GM23338 (cell line): ENCODE measurements at regions not wholly inside any gene's neighbourhood (a gene's known extent, or its start where the extent isn't known, plus 50 kb on each side); places are given as distances from the start of the nearest gene placed in this dataset.

Experiments used
- ATAC-seq: fragments of 200-7000 bp; cut with Tn5 transposase; 3 replicates; pipeline ENCODE4 v1.9.1; 2020
- DNase-seq: peaks from one replicate; pipeline ENCODE4 v3.0.0-alpha.2; 2015; ENCODE audit warnings: low spot score
- H2AFZ ChIP-seq: fragments of 200-600 bp; sonication (generic); 2 replicates; pipeline ENCODE4 v1.8.0; 2016; ENCODE audit warnings: antibody characterized with exemption, mild to moderate bottlenecking, moderate library complexity
- H3F3A ChIP-seq: fragments of 200-600 bp; sonication (generic); replicated peaks from 2 replicates; pipeline ENCODE4 v1.8.0; 2017; ENCODE audit warnings: antibody characterized with exemption, mixed run types, low read depth
- H3K27ac ChIP-seq: fragments of 200-600 bp; sonication (generic); 2 replicates; pipeline ENCODE4 v1.6.1; 2016; ENCODE audit warnings: low read depth
- H3K27me3 ChIP-seq: fragments of 200-600 bp; sonication (generic); 2 replicates; pipeline ENCODE4 v1.8.0; 2016; ENCODE audit warnings: mild to moderate bottlenecking, mixed run types, moderate library complexity; ENCODE audit not compliant: insufficient read depth
- H3K36me3 ChIP-seq: fragments of 200-600 bp; sonication (generic); 2 replicates; pipeline ENCODE4 v1.8.0; 2016; ENCODE audit warnings: mild to moderate bottlenecking; ENCODE audit not compliant: insufficient read depth
- H3K4me1 ChIP-seq: fragments of 200-600 bp; sonication (generic); 2 replicates; pipeline ENCODE4 v1.8.0; 2016; ENCODE audit warnings: mild to moderate bottlenecking, moderate library complexity; ENCODE audit not compliant: insufficient read depth
- H3K4me2 ChIP-seq: fragments of 200-600 bp; sonication (generic); 2 replicates; pipeline ENCODE4 v1.7.1; 2017; ENCODE audit warnings: mixed run types
- H3K4me3 ChIP-seq: fragments of 200-600 bp; sonication (generic); 2 replicates; pipeline ENCODE4 v1.6.1; 2016; ENCODE audit warnings: mixed run types
- H3K79me2 ChIP-seq: fragments of 200-600 bp; sonication (generic); replicated peaks from 2 replicates; pipeline ENCODE4 v1.8.0; 2017; ENCODE audit warnings: mild to moderate bottlenecking; ENCODE audit not compliant: insufficient read depth
- H3K9me2 ChIP-seq: fragments of 200-600 bp; sonication (generic); 2 replicates; pipeline ENCODE4 v1.8.0; 2017; ENCODE audit not compliant: insufficient read depth
- H4K20me1 ChIP-seq: fragments of 200-600 bp; sonication (generic); replicated peaks from 2 replicates; pipeline ENCODE4 v1.8.0; 2017; ENCODE audit warnings: mild to moderate bottlenecking; ENCODE audit not compliant: insufficient read depth
- H3K27ac Mint-ChIP-seq: 2 replicates; pipeline ENCODE4 v1.8.0; 2020; ENCODE audit warnings: inconsistent platforms, mild to moderate bottlenecking, moderate library complexity, mixed read lengths
- H3K27me3 Mint-ChIP-seq: 3 replicates; pipeline ENCODE4 v1.8.0; 2022; ENCODE audit warnings: low read depth, mild to moderate bottlenecking, moderate library complexity, mixed read lengths, inconsistent platforms; ENCODE audit not compliant: insufficient read depth, poor library complexity
- H3K36me3 Mint-ChIP-seq: 3 replicates; pipeline ENCODE4 v1.8.0; 2021; ENCODE audit warnings: low read depth, mild to moderate bottlenecking, inconsistent platforms, moderate library complexity, mixed read lengths
- H3K4me1 Mint-ChIP-seq: 3 replicates; pipeline ENCODE4 v1.8.0; 2020; ENCODE audit warnings: mild to moderate bottlenecking, inconsistent platforms, mixed read lengths
- H3K4me3 Mint-ChIP-seq: 3 replicates; pipeline ENCODE4 v1.8.0; 2021; ENCODE audit warnings: moderate library complexity, mild to moderate bottlenecking, inconsistent platforms, mixed read lengths
- H3K9me3 Mint-ChIP-seq: 3 replicates; pipeline ENCODE4 v1.8.0; 2020; ENCODE audit warnings: moderate library complexity, mild to moderate bottlenecking, inconsistent platforms, mixed read lengths
- CREB1 ChIP-seq: fragments of 250-450 bp; sonication (Bioruptor Pico); IDR thresholded peaks from 2 replicates; pipeline ENCODE4 v1.5.0; 2020; ENCODE audit warnings: low read depth, mild to moderate bottlenecking, moderate library complexity
- EZH2 ChIP-seq: fragments of 200-600 bp; sonication (generic); IDR thresholded peaks from one replicate; pipeline ENCODE4 v1.8.0; 2017; ENCODE audit warnings: antibody characterized with exemption, mild to moderate bottlenecking, low read depth; ENCODE audit not compliant: unreplicated experiment
- EZH2phosphoT487 ChIP-seq: fragments of 200-600 bp; sonication (generic); IDR thresholded peaks from one replicate; pipeline ENCODE4 v1.8.1; 2018; ENCODE audit warnings: antibody characterized with exemption; ENCODE audit not compliant: unreplicated experiment
- JUNB ChIP-seq: IDR thresholded peaks from one replicate; pipeline ENCODE4 v1.6.1; 2016; ENCODE audit warnings: antibody characterized with exemption; ENCODE audit not compliant: unreplicated experiment
- NANOG ChIP-seq: IDR thresholded peaks from 2 replicates; pipeline ENCODE4 v1.6.1; 2016; ENCODE audit warnings: antibody characterized with exemption, borderline replicate concordance
- POLR2AphosphoS5 ChIP-seq: IDR thresholded peaks from 2 replicates; pipeline ENCODE4 v1.6.1; 2016; ENCODE audit warnings: antibody characterized with exemption, low read depth
- REST ChIP-seq: IDR thresholded peaks from one replicate; pipeline ENCODE4 v1.6.1; 2018; ENCODE audit warnings: antibody characterized with exemption; ENCODE audit not compliant: unreplicated experiment
- STAT1 ChIP-seq: IDR thresholded peaks from one replicate; pipeline ENCODE4 v1.6.1; 2016; ENCODE audit warnings: antibody characterized with exemption; ENCODE audit not compliant: unreplicated experiment
- ZNF114 ChIP-seq: fragments of 250-450 bp; sonication (Bioruptor Pico); IDR thresholded peaks from 2 replicates; pipeline ENCODE4 v1.5.0; 2020; ENCODE audit warnings: mild to moderate bottlenecking, moderate library complexity
- ZNF331 ChIP-seq: fragments of 250-450 bp; sonication (Bioruptor Pico); IDR thresholded peaks from 2 replicates; pipeline ENCODE4 v1.5.0; 2020; ENCODE audit warnings: low read depth, mild to moderate bottlenecking, moderate library complexity
- ZNF462 ChIP-seq: fragments of 250-450 bp; sonication (Bioruptor Pico); IDR thresholded peaks from 2 replicates; pipeline ENCODE4 v1.5.0; 2020; ENCODE audit warnings: mild to moderate bottlenecking, moderate library complexity
- TF ChIP-seq, protein P1 (sequence below), 2 experiments: fragments of 200-600 bp in 1 of 2; sonication (generic) in 1 of 2; conservative IDR thresholded peaks; 2 replicates each; pipeline versions ENCODE4 v1.5.1 to v1.6.1; 2016 to 2017; ENCODE audit warnings: antibody characterized with exemption in 2 of 2, low read depth in 2 of 2, mild to moderate bottlenecking in 2 of 2, moderate library complexity in 1 of 2
- TF ChIP-seq, protein P2 (sequence below): IDR thresholded peaks from 2 replicates; pipeline ENCODE4 v1.6.1; 2016; ENCODE audit warnings: antibody characterized with exemption

DNA sequence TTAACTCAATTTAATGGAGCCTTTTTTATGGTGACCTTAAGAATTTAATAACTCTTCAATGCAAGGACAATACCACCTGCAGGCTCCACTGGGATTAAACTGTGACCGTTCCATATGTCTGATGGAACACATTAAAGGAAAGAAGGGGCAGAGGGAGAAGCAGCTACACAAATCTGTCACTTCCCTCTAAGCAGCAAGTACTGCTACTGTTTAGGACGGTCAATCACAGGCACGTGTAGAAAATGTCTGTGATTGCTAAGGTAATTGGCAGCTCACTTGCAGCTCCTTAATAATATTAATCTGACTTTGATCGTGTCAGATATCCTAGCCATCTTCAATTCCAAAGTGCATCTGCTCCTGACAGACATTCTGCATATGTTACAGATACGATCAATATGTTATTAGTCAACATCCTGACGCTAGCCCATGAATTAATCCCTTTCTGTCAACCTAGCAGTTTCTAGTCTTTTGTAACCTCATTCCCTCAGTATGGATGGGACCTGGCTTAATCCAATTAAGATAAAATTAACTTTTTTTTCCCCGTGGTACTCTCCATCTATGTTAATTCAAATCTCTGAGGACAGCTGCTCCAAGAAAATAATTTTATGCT lies 1012.4 kb downstream of the AMY1C start:
- H3F3A ChIP-seq = no peaks in the 10 kb centered on the region
- H2AFZ ChIP-seq = no peak overlapping the region
- no peaks in the 10 kb centered on the region for H3K9me3 Mint-ChIP-seq
- H3K4me1 ChIP-seq = no peaks in the 10 kb centered on the region
- no peaks in the 10 kb centered on the region for H3K27me3 Mint-ChIP-seq
- H3K27ac Mint-ChIP-seq = no peak overlapping the region
- no peaks in the 10 kb centered on the region for H3K27me3 ChIP-seq
- DNase-seq (no peak), ATAC-seq (no peak)
- no peaks in the 10 kb centered on the region for H3K9me2 ChIP-seq
- no peaks in the 10 kb centered on the region for H3K36me3 ChIP-seq
- no peak overlapping the region for H3K4me2 ChIP-seq
- H3K4me1 Mint-ChIP-seq = no peaks in the 10 kb centered on the region
- H3K36me3 Mint-ChIP-seq = no peaks in the 10 kb centered on the region
- H3K4me3 Mint-ChIP-seq = no peak overlapping the region
- H4K20me1 ChIP-seq = no peaks in the 10 kb centered on the region
- no peaks in the 10 kb centered on the region for H3K79me2 ChIP-seq
- H3K4me3 ChIP-seq = no peak overlapping the region
- H3K27ac ChIP-seq = no peak overlapping the region
- no peak for TF ChIP-seq JUNB
- no peak for TF ChIP-seq EZH2
- TF ChIP-seq STAT1 = no peak
- no peak for TF ChIP-seq ZNF114
- no peak for TF ChIP-seq CREB1 (CRISPR knock-in tag)
- no peak for TF ChIP-seq EZH2phosphoT487
- no peak for TF ChIP-seq ZNF331 (CRISPR knock-in tag)
- TF ChIP-seq ZNF462 (CRISPR knock-in tag) = no peak
- TF ChIP-seq REST = no peak
- TF ChIP-seq, protein P1, sequence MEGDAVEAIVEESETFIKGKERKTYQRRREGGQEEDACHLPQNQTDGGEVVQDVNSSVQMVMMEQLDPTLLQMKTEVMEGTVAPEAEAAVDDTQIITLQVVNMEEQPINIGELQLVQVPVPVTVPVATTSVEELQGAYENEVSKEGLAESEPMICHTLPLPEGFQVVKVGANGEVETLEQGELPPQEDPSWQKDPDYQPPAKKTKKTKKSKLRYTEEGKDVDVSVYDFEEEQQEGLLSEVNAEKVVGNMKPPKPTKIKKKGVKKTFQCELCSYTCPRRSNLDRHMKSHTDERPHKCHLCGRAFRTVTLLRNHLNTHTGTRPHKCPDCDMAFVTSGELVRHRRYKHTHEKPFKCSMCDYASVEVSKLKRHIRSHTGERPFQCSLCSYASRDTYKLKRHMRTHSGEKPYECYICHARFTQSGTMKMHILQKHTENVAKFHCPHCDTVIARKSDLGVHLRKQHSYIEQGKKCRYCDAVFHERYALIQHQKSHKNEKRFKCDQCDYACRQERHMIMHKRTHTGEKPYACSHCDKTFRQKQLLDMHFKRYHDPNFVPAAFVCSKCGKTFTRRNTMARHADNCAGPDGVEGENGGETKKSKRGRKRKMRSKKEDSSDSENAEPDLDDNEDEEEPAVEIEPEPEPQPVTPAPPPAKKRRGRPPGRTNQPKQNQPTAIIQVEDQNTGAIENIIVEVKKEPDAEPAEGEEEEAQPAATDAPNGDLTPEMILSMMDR (conservative IDR thresholded peaks at IDR 0.05; ENCODE audit: low read depth in 2 of 2) = no peak
- TF ChIP-seq POLR2AphosphoS5 = no peak
- no peak for TF ChIP-seq NANOG
- TF ChIP-seq, protein P2, sequence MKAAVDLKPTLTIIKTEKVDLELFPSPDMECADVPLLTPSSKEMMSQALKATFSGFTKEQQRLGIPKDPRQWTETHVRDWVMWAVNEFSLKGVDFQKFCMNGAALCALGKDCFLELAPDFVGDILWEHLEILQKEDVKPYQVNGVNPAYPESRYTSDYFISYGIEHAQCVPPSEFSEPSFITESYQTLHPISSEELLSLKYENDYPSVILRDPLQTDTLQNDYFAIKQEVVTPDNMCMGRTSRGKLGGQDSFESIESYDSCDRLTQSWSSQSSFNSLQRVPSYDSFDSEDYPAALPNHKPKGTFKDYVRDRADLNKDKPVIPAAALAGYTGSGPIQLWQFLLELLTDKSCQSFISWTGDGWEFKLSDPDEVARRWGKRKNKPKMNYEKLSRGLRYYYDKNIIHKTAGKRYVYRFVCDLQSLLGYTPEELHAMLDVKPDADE = no peak
